Kasumi-1 (cell line): ENCODE measurements at regions not wholly inside any gene's neighbourhood (a gene's known extent, or its start where the extent isn't known, plus 50 kb on each side); places are given as distances from the start of the nearest gene placed in this dataset.

Experiments used
- DNase-seq, 2 experiments: peaks; one replicate each; lab custom pipeline; 2025; lab: John Stamatoyannopoulos, UW

GRCh38 chr3:70899816-70900215 is 587.4 kb upstream of the MDFIC2 start:
- no peak for DNase-seq

GRCh38 chr3:70890020-70890394 is 577.6 kb upstream of the MDFIC2 start:
- no peak for DNase-seq

- DNase-seq, result no peak
Observed at GRCh38 chr3:70889162-70890019, 577.0 kb upstream of the MDFIC2 start.

- DNase-seq, result no peak
Observed at GRCh38 chr3:70885636-70886035, 573.2 kb upstream of the MDFIC2 start.

- no peak for DNase-seq
Observed at GRCh38 chr3:70882104-70882503, 569.7 kb upstream of the MDFIC2 start.

GRCh38 chr3:70880421-70880820 is 568.0 kb upstream of the MDFIC2 start:
- no peak for DNase-seq

- no peak for DNase-seq
Observed at GRCh38 chr3:70876154-70876553, 563.7 kb upstream of the MDFIC2 start.

- no peak for DNase-seq
Observed at GRCh38 chr3:70874196-70874595, 561.8 kb upstream of the MDFIC2 start.

- DNase-seq, result no peak
Observed at GRCh38 chr3:70873686-70874085, 561.2 kb upstream of the MDFIC2 start.

GRCh38 chr3:70871909-70872656 is 559.6 kb upstream of the MDFIC2 start:
- DNase-seq, result no peak

GRCh38 chr3:70870576-70870975 is 558.1 kb upstream of the MDFIC2 start:
- DNase-seq, result no peak

- no peak for DNase-seq
Observed at GRCh38 chr3:70868561-70868960, 556.1 kb upstream of the MDFIC2 start.

GRCh38 chr3:70863049-70863448 is 550.6 kb upstream of the MDFIC2 start:
- no peak for DNase-seq

- DNase-seq, result no peak
Observed at GRCh38 chr3:70861855-70862254, 549.4 kb upstream of the MDFIC2 start.

GRCh38 chr3:70861234-70861633 is 548.8 kb upstream of the MDFIC2 start:
- DNase-seq, result no peak

GRCh38 chr3:70857916-70858315 is 545.5 kb upstream of the MDFIC2 start:
- DNase-seq, result no peak

GRCh38 chr3:70856414-70857162 is 544.1 kb upstream of the MDFIC2 start:
- no peak for DNase-seq

- DNase-seq, result no peak
Observed at GRCh38 chr3:70855149-70855548, 542.7 kb upstream of the MDFIC2 start.

GRCh38 chr3:70854108-70854507 is 541.7 kb upstream of the MDFIC2 start:
- DNase-seq, result no peak

GRCh38 chr3:70853161-70853944 is 540.9 kb upstream of the MDFIC2 start:
- no peak for DNase-seq

GRCh38 chr3:70849911-70850699 is 537.7 kb upstream of the MDFIC2 start:
- no peak for DNase-seq
